Ishikawa (cell line): ENCODE measurements at regions not wholly inside any gene's neighbourhood (a gene's known extent, or its start where the extent isn't known, plus 50 kb on each side); places are given as distances from the start of the nearest gene placed in this dataset.

Experiments
- CEBPB ChIP-seq: IDR thresholded peaks from 2 replicates; pipeline ENCODE4 v1.6.1; 2012
- CREB1 ChIP-seq: IDR thresholded peaks from 2 replicates; pipeline ENCODE4 v1.6.1; 2012; ENCODE audit warnings: low read depth
- EGR1 ChIP-seq: IDR thresholded peaks from 2 replicates; pipeline ENCODE4 v1.6.1; 2012
- EP300 ChIP-seq: IDR thresholded peaks from 2 replicates; pipeline ENCODE4 v1.6.1; 2012; ENCODE audit warnings: borderline replicate concordance
- FOXM1 ChIP-seq: IDR thresholded peaks from 2 replicates; pipeline ENCODE4 v1.6.1; 2012; ENCODE audit warnings: low read depth, borderline replicate concordance
- MAX ChIP-seq: IDR thresholded peaks from 2 replicates; pipeline ENCODE4 v1.6.1; 2012
- NFIC ChIP-seq: IDR thresholded peaks from 2 replicates; pipeline ENCODE4 v1.6.1; 2012
- RAD21 ChIP-seq: IDR thresholded peaks from 2 replicates; pipeline ENCODE4 v1.6.1; 2012; ENCODE audit warnings: low read depth
- REST ChIP-seq: IDR thresholded peaks from 2 replicates; pipeline ENCODE4 v1.6.1; 2012; ENCODE audit warnings: low read depth, mild to moderate bottlenecking
- TAF1 ChIP-seq: IDR thresholded peaks from 2 replicates; pipeline ENCODE4 v1.6.1; 2012; ENCODE audit warnings: low read depth, mild to moderate bottlenecking
- TCF12 ChIP-seq: IDR thresholded peaks from 2 replicates; pipeline ENCODE4 v1.6.1; 2012; ENCODE audit warnings: low read depth
- USF1 ChIP-seq: IDR thresholded peaks from 2 replicates; pipeline ENCODE4 v1.6.1; 2012
- YY1 ChIP-seq: IDR thresholded peaks from 2 replicates; pipeline ENCODE4 v1.6.1; 2012; ENCODE audit warnings: low read depth
- ZBTB7A ChIP-seq: IDR thresholded peaks from 2 replicates; pipeline ENCODE4 v1.6.1; 2012; ENCODE audit warnings: low read depth

- TF ChIP-seq TCF12 (no peak), ZBTB7A (no peak), FOXM1 (no peak), REST (no peak), RAD21 (no peak), TAF1 (no peak), YY1 (no peak), MAX (no peak), EP300 (no peak), EGR1 (no peak), CEBPB (no peak), CREB1 (no peak), NFIC (no peak), USF1 (no peak)
Measured at GRCh38 chr22:48448821-48449220, 1378.9 kb downstream of the BRD1 start.
